Panc1 (cell line): ENCODE measurements at regions not wholly inside any gene's neighbourhood (a gene's known extent, or its start where the extent isn't known, plus 50 kb on each side); places are given as distances from the start of the nearest gene placed in this dataset.

Experiments
- ATAC-seq: fragments of 200-7000 bp; cut with Tn5 transposase; 2 replicates; pipeline ENCODE4 v1.9.1; 2020; ENCODE audit warnings: mild to moderate bottlenecking, moderate library complexity
- BruUV-seq: library from RNA; stranded (reverse); fragments of 400-500 nt; replicated peaks from 2 replicates; lab custom pipeline; 2021; lab: Mats Ljungman, UMichigan
- CTCF ChIA-PET: fragments of 300-600 bp; sonication (Branson Sonifier 250); formaldehyde crosslinking; loops from one replicate; lab custom pipeline; 2022; ENCODE audit warnings: antibody characterized with exemption; lab: Charles Lee
- POLR2A ChIA-PET: fragments of 300-600 bp; sonication (Branson Sonifier 250); formaldehyde crosslinking; loops from one replicate; lab custom pipeline; 2022; ENCODE audit warnings: antibody characterized with exemption; lab: Charles Lee
- DNase-seq: peaks from one replicate; pipeline ENCODE4 v3.0.0-alpha.2; 2010; ENCODE audit warnings: low read depth, low spot score
- H3K27ac ChIP-seq: 2 replicates; pipeline ENCODE4 v1.5.1; 2011; ENCODE audit warnings: mild to moderate bottlenecking, low read length, inconsistent platforms
- H3K27me3 ChIP-seq: fragments of 200-500 bp; sonication (Bioruptor generic); 2 replicates; pipeline ENCODE4 v1.6.0; 2014; ENCODE audit warnings: low read length, inconsistent platforms; ENCODE audit not compliant: control insufficient read depth, insufficient read depth
- H3K36me3 ChIP-seq: fragments of 200-500 bp; sonication (Bioruptor generic); 2 replicates; pipeline ENCODE4 v1.5.1; 2014; ENCODE audit warnings: inconsistent platforms, mild to moderate bottlenecking, low read length, moderate library complexity; ENCODE audit not compliant: control insufficient read depth, insufficient read depth
- H3K4me1 ChIP-seq: 2 replicates; pipeline ENCODE4 v1.5.1; 2011; ENCODE audit warnings: inconsistent platforms, mild to moderate bottlenecking, low read length, moderate library complexity; ENCODE audit not compliant: control insufficient read depth, insufficient read depth
- H3K4me3 ChIP-seq, 2 experiments: 2 replicates each; pipeline ENCODE4 v1.5.1; 2011 to 2012; ENCODE audit warnings: low read depth in 2 of 2, low read length in 2 of 2, mild to moderate bottlenecking in 2 of 2, inconsistent platforms in 1 of 2, moderate library complexity in 1 of 2
- H3K9me3 ChIP-seq: fragments of 200-500 bp; sonication (Bioruptor generic); 2 replicates; pipeline ENCODE4 v1.5.1; 2014; ENCODE audit warnings: low read depth, mild to moderate bottlenecking, inconsistent platforms, low read length, moderate library complexity; ENCODE audit not compliant: control insufficient read depth, insufficient read depth
- POLR2AphosphoS5 ChIP-seq: IDR thresholded peaks from 2 replicates; pipeline ENCODE4 v1.6.1; 2012; ENCODE audit warnings: mild to moderate bottlenecking, low read depth, low read length, moderate library complexity
- SIN3A ChIP-seq: IDR thresholded peaks from 2 replicates; pipeline ENCODE4 v1.6.1; 2012; ENCODE audit warnings: low read depth, mild to moderate bottlenecking, low read length, moderate library complexity, borderline replicate concordance; ENCODE audit not compliant: insufficient read depth
- TCF7L2 ChIP-seq: IDR thresholded peaks from 2 replicates; pipeline ENCODE4 v1.6.1; 2011; ENCODE audit warnings: mild to moderate bottlenecking, low read depth, low read length, inconsistent platforms
- in situ Hi-C: cut with HindIII; loops from 2 replicates; pipeline ENCODE4 v1.10.0; 2016; ENCODE audit warnings: low sequenced_read_pairs, low pct_unique_long_range_greater_than_20kb
- intact Hi-C: fragments of 100-400 bp; cut with micrococcal nuclease; formaldehyde crosslinking; loops from one replicate; pipeline ENCODE4 v1.10.0; 2022; ENCODE audit not compliant: unreplicated experiment
- TF ChIP-seq, protein P1 (sequence below): fragments of 450-650 bp; IDR thresholded peaks from 2 replicates; pipeline ENCODE4 v1.5.1; 2017; ENCODE audit warnings: mild to moderate bottlenecking
- TF ChIP-seq, protein P2 (sequence below), 2 experiments: IDR thresholded peaks; 2 replicates each; pipeline ENCODE4 v1.6.1; 2011 to 2012; ENCODE audit warnings: low read depth in 2 of 2, control low read depth in 1 of 2, low read length in 1 of 2, mild to moderate bottlenecking in 1 of 2, moderate library complexity in 1 of 2; ENCODE audit not compliant: insufficient read depth in 1 of 2

DNA sequence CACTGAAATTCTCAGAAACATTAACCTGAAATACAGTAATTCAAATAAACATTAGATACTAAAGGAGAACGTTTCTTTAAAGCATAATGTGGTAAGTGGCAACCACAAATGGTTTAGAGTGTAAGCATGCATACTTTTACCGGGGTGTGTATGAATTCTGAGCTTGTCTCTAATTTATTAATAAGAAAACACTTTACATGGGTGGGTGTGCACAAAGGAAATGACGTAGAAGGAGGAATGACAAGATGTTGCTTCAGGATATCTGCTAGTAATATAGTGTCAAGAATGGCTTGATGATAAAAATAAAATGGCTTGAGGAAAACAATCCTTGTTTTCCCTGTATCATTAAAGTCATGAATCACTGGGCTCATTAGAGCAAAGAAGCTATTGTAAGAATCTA, 92.5 kb downstream of the ARL4A start:
- Histone ChIP-seq H3K4me1 (no peaks in the 10 kb centered on the region), H3K27ac (no peak overlapping the region), H3K9me3 (no peaks in the 10 kb centered on the region), H3K4me3 (no peak overlapping the region), H3K27me3 (no peaks in the 10 kb centered on the region), H3K36me3 (no peaks in the 10 kb centered on the region)
- intact Hi-C loops (no loop called here), in situ Hi-C loops (no loop called here)
- no peak for ATAC-seq
- no TSS peak for BruUV-seq
- CTCF ChIA-PET = no interaction called here
- DNase-seq = no peak
- TF ChIP-seq POLR2AphosphoS5 (no peak), TCF7L2 (no peak), SIN3A (no peak)
- TF ChIP-seq, protein P1, sequence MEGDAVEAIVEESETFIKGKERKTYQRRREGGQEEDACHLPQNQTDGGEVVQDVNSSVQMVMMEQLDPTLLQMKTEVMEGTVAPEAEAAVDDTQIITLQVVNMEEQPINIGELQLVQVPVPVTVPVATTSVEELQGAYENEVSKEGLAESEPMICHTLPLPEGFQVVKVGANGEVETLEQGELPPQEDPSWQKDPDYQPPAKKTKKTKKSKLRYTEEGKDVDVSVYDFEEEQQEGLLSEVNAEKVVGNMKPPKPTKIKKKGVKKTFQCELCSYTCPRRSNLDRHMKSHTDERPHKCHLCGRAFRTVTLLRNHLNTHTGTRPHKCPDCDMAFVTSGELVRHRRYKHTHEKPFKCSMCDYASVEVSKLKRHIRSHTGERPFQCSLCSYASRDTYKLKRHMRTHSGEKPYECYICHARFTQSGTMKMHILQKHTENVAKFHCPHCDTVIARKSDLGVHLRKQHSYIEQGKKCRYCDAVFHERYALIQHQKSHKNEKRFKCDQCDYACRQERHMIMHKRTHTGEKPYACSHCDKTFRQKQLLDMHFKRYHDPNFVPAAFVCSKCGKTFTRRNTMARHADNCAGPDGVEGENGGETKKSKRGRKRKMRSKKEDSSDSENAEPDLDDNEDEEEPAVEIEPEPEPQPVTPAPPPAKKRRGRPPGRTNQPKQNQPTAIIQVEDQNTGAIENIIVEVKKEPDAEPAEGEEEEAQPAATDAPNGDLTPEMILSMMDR = no peak
- TF ChIP-seq, protein P2, sequence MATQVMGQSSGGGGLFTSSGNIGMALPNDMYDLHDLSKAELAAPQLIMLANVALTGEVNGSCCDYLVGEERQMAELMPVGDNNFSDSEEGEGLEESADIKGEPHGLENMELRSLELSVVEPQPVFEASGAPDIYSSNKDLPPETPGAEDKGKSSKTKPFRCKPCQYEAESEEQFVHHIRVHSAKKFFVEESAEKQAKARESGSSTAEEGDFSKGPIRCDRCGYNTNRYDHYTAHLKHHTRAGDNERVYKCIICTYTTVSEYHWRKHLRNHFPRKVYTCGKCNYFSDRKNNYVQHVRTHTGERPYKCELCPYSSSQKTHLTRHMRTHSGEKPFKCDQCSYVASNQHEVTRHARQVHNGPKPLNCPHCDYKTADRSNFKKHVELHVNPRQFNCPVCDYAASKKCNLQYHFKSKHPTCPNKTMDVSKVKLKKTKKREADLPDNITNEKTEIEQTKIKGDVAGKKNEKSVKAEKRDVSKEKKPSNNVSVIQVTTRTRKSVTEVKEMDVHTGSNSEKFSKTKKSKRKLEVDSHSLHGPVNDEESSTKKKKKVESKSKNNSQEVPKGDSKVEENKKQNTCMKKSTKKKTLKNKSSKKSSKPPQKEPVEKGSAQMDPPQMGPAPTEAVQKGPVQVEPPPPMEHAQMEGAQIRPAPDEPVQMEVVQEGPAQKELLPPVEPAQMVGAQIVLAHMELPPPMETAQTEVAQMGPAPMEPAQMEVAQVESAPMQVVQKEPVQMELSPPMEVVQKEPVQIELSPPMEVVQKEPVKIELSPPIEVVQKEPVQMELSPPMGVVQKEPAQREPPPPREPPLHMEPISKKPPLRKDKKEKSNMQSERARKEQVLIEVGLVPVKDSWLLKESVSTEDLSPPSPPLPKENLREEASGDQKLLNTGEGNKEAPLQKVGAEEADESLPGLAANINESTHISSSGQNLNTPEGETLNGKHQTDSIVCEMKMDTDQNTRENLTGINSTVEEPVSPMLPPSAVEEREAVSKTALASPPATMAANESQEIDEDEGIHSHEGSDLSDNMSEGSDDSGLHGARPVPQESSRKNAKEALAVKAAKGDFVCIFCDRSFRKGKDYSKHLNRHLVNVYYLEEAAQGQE (IDR thresholded peaks at IDR 0.05; ENCODE audit: insufficient read depth in 1 of 2, low read depth in 2 of 2, low read length in 1 of 2) = no peak
- POLR2A ChIA-PET = no interaction called here

DNA sequence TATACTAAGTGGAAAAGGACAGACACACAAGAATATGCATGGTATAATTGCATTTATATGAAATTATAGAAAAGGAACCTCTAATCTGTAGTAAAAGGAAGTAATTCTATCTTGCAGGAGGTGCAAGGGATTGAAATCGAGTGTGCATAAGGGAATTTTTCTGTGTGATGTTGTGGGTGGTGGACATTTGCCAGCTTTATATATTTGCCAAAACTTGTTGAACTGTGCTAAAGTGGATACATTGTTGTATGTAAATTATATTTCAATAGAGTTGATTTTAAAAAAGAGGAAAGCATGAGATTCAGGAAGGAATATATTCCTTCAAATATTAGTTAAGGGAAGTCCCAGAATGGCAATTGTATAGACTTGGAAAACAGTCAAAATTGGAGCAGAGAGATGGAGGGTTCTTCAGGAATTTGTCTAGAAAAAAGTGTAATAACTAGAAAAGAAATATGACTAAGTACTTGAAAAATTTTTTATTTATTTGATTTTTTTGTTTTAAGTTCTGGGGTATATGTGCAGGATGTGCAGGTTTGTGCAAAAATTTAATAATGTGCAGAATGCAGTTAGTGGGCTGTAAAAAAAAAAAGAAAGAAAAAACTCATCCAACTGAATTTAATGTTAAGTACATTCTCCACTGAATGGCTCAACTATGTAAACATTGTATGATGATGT, 96.1 kb downstream of the ARL4A start:
- in situ Hi-C loops (no loop called here), intact Hi-C loops (no loop called here)
- H3K27me3 ChIP-seq = no peaks in the 10 kb centered on the region
- no peak overlapping the region for H3K4me3 ChIP-seq
- H3K4me1 ChIP-seq = no peaks in the 10 kb centered on the region
- H3K36me3 ChIP-seq = no peaks in the 10 kb centered on the region
- no peaks in the 10 kb centered on the region for H3K9me3 ChIP-seq
- POLR2A ChIA-PET = no interaction called here
- no peak for TF ChIP-seq TCF7L2
- TF ChIP-seq, protein P1 = no peak
- no peak for ATAC-seq
- DNase-seq = no peak
- CTCF ChIA-PET = no interaction called here
- H3K27ac ChIP-seq = no peak overlapping the region
- no TSS peak for BruUV-seq
